ENCODE measurements at regions not wholly inside any gene's neighbourhood (a gene's known extent, or its start where the extent isn't known, plus 50 kb on each side); places are given as distances from the start of the nearest gene placed in this dataset.

DNA sequence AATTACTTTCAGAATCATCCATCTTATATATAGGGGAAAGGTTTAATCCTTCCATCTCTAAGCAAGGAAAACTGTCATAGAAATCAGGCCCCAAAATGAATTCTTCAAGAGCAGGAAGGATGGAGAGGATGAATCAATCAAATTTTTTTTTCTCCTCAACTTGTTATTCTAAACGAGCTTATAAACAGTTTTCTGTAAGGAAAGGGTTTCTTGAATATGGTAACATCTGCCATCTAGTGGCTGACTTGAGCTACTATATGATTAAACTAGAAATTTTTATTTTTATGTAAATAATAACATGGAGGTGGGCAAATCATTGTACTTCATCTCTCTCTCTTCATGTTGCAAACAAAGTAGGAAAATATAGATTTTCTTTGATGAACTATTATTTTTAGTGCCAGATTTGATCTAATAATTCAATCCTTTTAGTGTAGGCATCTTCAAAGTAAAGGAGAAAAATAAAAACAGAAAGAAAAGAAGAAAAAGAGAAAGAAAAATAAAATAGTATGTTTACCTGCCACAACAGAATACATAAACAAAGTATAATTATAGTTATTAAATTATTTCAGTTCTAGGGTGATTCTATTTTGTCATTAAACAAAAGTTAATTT lies 146.6 kb downstream of the SERPINI1 start:
- H3K9me3 ChIP-seq = no peaks in the 10 kb centered on the region
- no peaks in the 10 kb centered on the region for H3K27me3 ChIP-seq
- H3K36me3 ChIP-seq = no peaks in the 10 kb centered on the region
- DNase-seq = no peak
- TF ChIP-seq POLR2A (IDR thresholded peaks at IDR 0.05) = no peak
- TF ChIP-seq, protein P1, sequence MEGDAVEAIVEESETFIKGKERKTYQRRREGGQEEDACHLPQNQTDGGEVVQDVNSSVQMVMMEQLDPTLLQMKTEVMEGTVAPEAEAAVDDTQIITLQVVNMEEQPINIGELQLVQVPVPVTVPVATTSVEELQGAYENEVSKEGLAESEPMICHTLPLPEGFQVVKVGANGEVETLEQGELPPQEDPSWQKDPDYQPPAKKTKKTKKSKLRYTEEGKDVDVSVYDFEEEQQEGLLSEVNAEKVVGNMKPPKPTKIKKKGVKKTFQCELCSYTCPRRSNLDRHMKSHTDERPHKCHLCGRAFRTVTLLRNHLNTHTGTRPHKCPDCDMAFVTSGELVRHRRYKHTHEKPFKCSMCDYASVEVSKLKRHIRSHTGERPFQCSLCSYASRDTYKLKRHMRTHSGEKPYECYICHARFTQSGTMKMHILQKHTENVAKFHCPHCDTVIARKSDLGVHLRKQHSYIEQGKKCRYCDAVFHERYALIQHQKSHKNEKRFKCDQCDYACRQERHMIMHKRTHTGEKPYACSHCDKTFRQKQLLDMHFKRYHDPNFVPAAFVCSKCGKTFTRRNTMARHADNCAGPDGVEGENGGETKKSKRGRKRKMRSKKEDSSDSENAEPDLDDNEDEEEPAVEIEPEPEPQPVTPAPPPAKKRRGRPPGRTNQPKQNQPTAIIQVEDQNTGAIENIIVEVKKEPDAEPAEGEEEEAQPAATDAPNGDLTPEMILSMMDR (IDR thresholded peaks at IDR 0.05) = peak; percentile 41 to 71 (median 62)
- H3K27ac ChIP-seq = no peak overlapping the region
- H3K4me3 ChIP-seq = no peak overlapping the region
- 0% methylated on average over 1 of the region's 1 CpG for WGBS, 2 donors
- H3K4me1 ChIP-seq = peaks cover 0 to 17% (median 0%) of the 10 kb centered on the region in 3 donors
- intact Hi-C loops (cut with DNase I) = no loop called here

DNA sequence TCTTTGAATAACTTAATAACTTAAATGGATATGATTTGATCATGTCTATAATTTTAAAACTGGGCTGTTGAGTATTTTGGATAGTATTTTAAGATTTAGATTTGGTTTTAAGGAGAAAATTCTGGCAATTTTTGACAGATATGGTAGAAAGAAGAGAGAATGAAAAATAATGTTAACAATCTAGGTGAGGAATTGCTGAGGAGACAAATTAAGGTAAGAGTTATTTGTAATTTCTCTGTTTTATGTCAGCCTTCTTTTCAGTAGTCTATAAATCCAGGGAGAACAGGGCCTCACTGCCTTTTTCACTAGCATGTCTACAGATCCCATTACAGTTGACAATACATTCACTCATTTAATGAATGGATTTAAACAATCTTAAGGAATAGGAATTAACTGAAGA lies 144.7 kb downstream of the SERPINI1 start:
- no peak for TF ChIP-seq POLR2A (IDR thresholded peaks at IDR 0.05)
- TF ChIP-seq, protein P1 (IDR thresholded peaks at IDR 0.05) = no peak
- no peaks in the 10 kb centered on the region for H3K27me3 ChIP-seq
- H3K27ac ChIP-seq = no peak overlapping the region
- DNase-seq = no peak
- intact Hi-C loops (cut with DNase I) = no loop called here
- no peaks in the 10 kb centered on the region for H3K36me3 ChIP-seq
- H3K4me3 ChIP-seq = no peak overlapping the region
- H3K4me1 ChIP-seq = peaks cover 0 to 28% (median 4%) of the 10 kb centered on the region in 3 donors
- no peaks in the 10 kb centered on the region for H3K9me3 ChIP-seq

DNA sequence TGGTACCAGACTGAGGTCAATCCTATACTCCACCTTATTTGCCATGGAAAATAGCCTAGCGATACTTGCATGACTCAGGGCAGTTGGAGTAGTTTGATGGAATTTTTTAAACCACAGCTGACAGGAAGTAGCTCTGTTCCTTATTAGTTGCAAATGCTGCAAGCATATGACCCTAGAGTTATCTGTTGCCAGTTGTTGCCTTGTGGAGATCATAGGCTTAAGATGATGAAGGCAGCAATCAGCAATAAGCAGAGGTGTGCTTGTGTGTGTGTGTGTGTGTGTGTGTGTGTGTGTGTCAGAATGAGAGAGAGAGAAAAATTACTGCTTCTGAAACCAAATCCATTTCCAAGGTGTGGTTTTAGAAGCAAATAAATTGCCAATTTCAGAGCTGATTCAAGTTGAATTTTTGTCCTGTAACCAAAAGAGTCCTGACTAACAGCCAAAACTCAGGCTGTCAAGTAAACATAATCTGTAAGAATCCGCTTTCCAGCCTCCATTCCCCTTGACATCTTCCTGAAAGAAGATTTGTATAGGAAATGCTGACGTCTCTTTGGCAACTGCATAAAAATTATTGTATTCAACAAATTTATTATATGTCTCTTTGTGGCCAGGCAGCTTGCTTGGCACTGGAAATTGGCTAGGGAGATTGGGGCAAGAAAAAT lies 141.2 kb downstream of the SERPINI1 start:
- DNase-seq = no peak

More for the DNA sequence above, 141.2 kb downstream of the SERPINI1 start:
- H3K27me3 ChIP-seq = no peaks in the 10 kb centered on the region
- H3K9me3 ChIP-seq = no peaks in the 10 kb centered on the region
- intact Hi-C loops (cut with DNase I) = no loop called here
- H3K4me1 ChIP-seq = peaks cover 0 to 26% (median 4%) of the 10 kb centered on the region in 3 donors
- no peak overlapping the region for H3K4me3 ChIP-seq
- TF ChIP-seq, protein P1 (IDR thresholded peaks at IDR 0.05) = no peak
- no peak for TF ChIP-seq POLR2A (IDR thresholded peaks at IDR 0.05)
- H3K27ac ChIP-seq = peak overlapping the region in 3 of 4 donors; percentile 53 to 54 (median 53)
- WGBS, 2 donors = 8 to 12% methylated on average over 3 of the region's 3 CpGs
- H3K36me3 ChIP-seq = no peaks in the 10 kb centered on the region
